GM21360 (cell line): ENCODE measurements at regions not wholly inside any gene's neighbourhood (a gene's known extent, or its start where the extent isn't known, plus 50 kb on each side); places are given as distances from the start of the nearest gene placed in this dataset.

Experiments used
- ATAC-seq: cut with Tn5 transposase; IDR thresholded peaks from one replicate; pipeline ENCODE4 v1.9.1; 2021; ENCODE audit warnings: mild to moderate bottlenecking, moderate library complexity; ENCODE audit not compliant: unreplicated experiment

GRCh38 chr13:21316376-21316775 is 139.9 kb downstream of the MRPL57 start:
- no peak for ATAC-seq

GRCh38 chr13:21318891-21319532 is 140.1 kb downstream of the ZDHHC20 start:
- ATAC-seq, result no peak

DNA sequence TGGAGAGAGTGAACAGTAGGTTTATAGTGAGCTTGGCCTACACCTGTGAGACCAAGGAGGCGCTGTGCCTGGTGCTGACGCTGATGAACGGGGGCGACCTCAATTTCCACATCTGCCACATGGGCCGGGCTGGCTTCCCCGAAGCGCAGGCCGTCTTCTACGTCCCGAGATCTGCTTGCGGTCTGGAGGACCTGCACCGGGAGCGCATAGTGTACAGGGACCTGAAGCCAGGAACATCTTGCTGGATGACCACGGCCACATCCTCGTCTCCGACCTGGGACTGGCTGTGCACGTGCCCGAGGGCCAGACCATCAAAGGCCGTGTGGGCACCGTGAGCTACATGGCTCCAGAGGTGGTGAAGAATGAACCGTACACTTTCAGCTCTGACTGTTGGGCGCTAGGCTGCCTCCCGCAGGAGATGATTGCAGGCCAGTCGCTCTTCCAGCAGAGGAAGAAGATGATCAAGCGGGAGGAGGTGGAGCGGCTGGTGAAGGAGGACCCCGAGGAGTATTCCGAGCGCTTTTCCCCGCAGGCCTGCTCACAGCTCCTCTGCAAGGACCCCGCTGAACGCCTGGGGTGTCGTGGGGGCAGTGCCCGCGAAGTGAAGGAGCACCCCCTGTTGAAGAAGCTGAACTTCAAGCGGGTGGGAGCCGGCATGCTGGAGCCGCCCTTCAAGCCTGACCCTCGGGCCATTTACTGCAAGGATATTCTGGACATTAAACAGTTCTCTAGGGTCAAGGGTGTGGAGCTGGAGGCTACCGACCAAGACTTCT is 139.0 kb downstream of the ZDHHC20 start:
- no peak for ATAC-seq

- ATAC-seq, result no peak
Observed at GRCh38 chr13:21320642-21321034, 138.5 kb downstream of the ZDHHC20 start.

- ATAC-seq, result no peak
Observed at GRCh38 chr13:21321269-21321668, 137.8 kb downstream of the ZDHHC20 start.

- no peak for ATAC-seq
Observed at GRCh38 chr13:21322327-21322965, 136.7 kb downstream of the ZDHHC20 start.
